ENCODE measurements at regions not wholly inside any gene's neighbourhood (a gene's known extent, or its start where the extent isn't known, plus 50 kb on each side); places are given as distances from the start of the nearest gene placed in this dataset.

DNA sequence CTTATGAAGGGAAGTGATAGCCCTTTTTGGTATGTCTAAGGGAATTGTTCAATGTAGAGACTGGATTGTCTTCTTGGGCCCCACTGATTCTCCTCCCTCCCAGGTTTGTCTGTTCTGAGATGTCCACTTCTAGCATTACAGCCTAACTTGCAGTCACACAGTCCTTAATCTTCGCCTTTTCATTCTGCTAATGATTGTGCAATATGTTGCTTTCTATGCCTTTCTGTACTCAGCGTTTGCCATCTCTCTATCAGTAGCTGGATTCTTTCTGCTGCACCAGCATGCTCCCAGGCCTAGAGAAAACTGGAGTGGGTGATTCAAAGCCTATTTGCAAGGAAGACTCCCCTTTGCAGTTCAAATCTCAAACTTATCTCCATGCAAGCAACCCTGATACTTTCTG lies 307.5 kb upstream of the DACH1 start:
- no peak for ATAC-seq (ENCODE audit: low read depth)

DNA sequence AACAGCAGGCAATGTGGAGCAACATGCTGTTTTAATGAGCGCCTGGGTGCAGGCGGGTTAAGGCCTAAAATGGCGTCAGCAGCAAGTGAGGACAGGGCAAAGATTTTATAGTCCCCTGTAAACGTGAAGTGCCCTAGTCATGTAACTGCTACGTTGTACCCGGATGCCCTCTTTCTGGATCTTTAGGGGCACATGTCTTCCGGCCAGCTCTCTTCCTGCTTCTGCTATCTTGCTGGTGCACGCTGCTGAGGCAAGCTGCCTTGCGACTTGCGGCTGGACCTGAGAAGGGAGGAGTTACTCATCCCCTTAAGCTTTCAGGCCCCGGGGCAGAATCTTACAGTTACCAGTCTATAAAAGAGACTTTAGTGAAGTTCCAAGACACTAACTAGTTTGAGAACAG lies 303.6 kb upstream of the DACH1 start:
- Histone ChIP-seq H3K27me3 (ENCODE audit: insufficient read depth, poor library complexity, severe bottlenecking) (no peaks in the 10 kb centered on the region), H3K9me3 (ENCODE audit: severe bottlenecking) (no peaks in the 10 kb centered on the region), H3K4me1 (ENCODE audit: insufficient read depth, poor library complexity, severe bottlenecking) (no peaks in the 10 kb centered on the region), H3K27ac (ENCODE audit: poor library complexity, severe bottlenecking) (no peak overlapping the region), H3K36me3 (ENCODE audit: low read depth) (no peaks in the 10 kb centered on the region), H3K4me3 (ENCODE audit: severe bottlenecking) (no peak overlapping the region)
- DNase-seq (ENCODE audit: low spot score) (no peak), ATAC-seq (ENCODE audit: low read depth) (no peak)
- TF ChIP-seq, protein P1, sequence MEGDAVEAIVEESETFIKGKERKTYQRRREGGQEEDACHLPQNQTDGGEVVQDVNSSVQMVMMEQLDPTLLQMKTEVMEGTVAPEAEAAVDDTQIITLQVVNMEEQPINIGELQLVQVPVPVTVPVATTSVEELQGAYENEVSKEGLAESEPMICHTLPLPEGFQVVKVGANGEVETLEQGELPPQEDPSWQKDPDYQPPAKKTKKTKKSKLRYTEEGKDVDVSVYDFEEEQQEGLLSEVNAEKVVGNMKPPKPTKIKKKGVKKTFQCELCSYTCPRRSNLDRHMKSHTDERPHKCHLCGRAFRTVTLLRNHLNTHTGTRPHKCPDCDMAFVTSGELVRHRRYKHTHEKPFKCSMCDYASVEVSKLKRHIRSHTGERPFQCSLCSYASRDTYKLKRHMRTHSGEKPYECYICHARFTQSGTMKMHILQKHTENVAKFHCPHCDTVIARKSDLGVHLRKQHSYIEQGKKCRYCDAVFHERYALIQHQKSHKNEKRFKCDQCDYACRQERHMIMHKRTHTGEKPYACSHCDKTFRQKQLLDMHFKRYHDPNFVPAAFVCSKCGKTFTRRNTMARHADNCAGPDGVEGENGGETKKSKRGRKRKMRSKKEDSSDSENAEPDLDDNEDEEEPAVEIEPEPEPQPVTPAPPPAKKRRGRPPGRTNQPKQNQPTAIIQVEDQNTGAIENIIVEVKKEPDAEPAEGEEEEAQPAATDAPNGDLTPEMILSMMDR (IDR thresholded peaks at IDR 0.05; ENCODE audit: poor library complexity, severe bottlenecking) = no peak

More for the DNA sequence above, 307.5 kb upstream of the DACH1 start:
- H3K27ac ChIP-seq (ENCODE audit: poor library complexity, severe bottlenecking) = no peak overlapping the region
- H3K9me3 ChIP-seq (ENCODE audit: severe bottlenecking) = no peaks in the 10 kb centered on the region
- H3K36me3 ChIP-seq (ENCODE audit: low read depth) = no peaks in the 10 kb centered on the region
- H3K4me3 ChIP-seq (ENCODE audit: severe bottlenecking) = no peak overlapping the region
- DNase-seq (ENCODE audit: low spot score) = no peak
- no peaks in the 10 kb centered on the region for H3K4me1 ChIP-seq (ENCODE audit: insufficient read depth, poor library complexity, severe bottlenecking)
- H3K27me3 ChIP-seq (ENCODE audit: insufficient read depth, poor library complexity, severe bottlenecking) = no peaks in the 10 kb centered on the region
- TF ChIP-seq, protein P1 (IDR thresholded peaks at IDR 0.05; ENCODE audit: poor library complexity, severe bottlenecking) = no peak

DNA sequence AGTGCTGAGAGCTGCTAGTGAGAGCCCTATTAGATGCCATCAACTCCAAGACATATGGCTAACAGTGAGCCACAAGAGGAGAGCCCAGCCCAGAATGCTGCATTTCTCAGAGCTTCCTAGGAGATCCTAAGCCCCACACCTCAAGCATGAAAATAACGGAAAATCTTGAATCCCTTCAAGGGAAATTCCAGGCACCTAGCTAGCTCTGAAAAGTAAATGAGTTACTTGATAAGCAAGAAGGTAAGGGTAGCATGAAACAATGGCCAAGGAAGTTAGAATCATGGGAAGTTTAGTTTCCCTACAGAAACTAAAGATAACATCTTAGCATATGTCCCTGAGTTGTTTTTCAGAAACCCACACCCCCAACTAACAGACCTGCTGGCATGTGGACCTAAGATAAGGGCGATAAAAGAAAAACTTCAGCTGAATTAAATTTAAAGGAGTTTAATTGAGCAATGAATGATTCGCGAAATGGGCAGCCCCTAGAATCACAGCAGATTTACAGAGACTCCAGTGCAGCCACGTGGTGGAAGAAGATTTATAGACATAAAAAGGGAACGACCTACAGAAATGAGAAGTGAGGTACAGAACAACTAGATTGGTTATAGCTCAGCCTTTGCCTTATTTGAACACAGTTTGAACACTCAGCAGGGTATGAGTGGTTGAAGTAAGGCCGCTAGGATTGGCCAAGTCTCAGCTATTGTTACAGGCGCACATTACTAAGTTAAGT lies 301.3 kb upstream of the DACH1 start:
- ATAC-seq (ENCODE audit: low read depth) (no peak), DNase-seq (ENCODE audit: low spot score) (no peak)
- no peaks in the 10 kb centered on the region for H3K36me3 ChIP-seq (ENCODE audit: low read depth)
- TF ChIP-seq, protein P1 (IDR thresholded peaks at IDR 0.05; ENCODE audit: poor library complexity, severe bottlenecking) = no peak
- peaks cover 3% of the 10 kb centered on the region for H3K4me1 ChIP-seq (ENCODE audit: insufficient read depth, poor library complexity, severe bottlenecking)
- H3K27ac ChIP-seq (ENCODE audit: poor library complexity, severe bottlenecking) = no peak overlapping the region
- H3K27me3 ChIP-seq (ENCODE audit: insufficient read depth, poor library complexity, severe bottlenecking) = no peaks in the 10 kb centered on the region
- H3K9me3 ChIP-seq (ENCODE audit: severe bottlenecking) = no peaks in the 10 kb centered on the region
- no peak overlapping the region for H3K4me3 ChIP-seq (ENCODE audit: severe bottlenecking)

DNA sequence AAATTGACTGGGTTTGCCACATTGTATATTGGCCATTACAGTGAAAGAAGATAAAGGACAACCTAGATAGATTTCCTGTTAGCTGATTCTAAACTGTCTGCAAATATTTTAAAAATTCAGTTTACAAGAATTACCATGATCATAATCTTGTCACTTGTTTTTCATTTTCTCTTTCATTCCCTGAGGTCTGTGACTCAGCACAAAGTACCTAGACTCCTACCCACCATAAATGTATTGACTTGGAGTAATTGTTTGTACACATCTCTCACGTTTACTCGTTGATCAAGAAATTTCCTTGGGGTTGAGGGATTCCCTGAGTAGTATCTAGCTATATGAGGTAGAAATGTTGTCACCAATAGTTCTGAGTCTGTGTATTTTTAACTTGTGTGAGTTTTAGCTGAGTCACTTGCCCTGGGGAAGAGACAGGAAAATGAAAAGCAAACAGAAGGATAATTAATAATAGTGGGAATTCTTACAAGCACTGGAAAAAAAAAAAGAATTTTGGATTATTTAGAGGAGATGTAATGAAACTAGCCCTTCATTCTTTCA lies 299.2 kb upstream of the DACH1 start:
- Histone ChIP-seq H3K27ac (ENCODE audit: poor library complexity, severe bottlenecking) (no peak overlapping the region), H3K4me3 (ENCODE audit: severe bottlenecking) (no peak overlapping the region), H3K9me3 (ENCODE audit: severe bottlenecking) (no peaks in the 10 kb centered on the region), H3K27me3 (ENCODE audit: insufficient read depth, poor library complexity, severe bottlenecking) (no peaks in the 10 kb centered on the region), H3K4me1 (ENCODE audit: insufficient read depth, poor library complexity, severe bottlenecking) (peaks cover 3% of the 10 kb centered on the region), H3K36me3 (ENCODE audit: low read depth) (no peaks in the 10 kb centered on the region)
- ATAC-seq (ENCODE audit: low read depth) (peak; percentile 45; the same call in 1 of the 3 replicates), DNase-seq (ENCODE audit: low spot score) (no peak)
- TF ChIP-seq, protein P1 (IDR thresholded peaks at IDR 0.05; ENCODE audit: poor library complexity, severe bottlenecking) = no peak

DNA sequence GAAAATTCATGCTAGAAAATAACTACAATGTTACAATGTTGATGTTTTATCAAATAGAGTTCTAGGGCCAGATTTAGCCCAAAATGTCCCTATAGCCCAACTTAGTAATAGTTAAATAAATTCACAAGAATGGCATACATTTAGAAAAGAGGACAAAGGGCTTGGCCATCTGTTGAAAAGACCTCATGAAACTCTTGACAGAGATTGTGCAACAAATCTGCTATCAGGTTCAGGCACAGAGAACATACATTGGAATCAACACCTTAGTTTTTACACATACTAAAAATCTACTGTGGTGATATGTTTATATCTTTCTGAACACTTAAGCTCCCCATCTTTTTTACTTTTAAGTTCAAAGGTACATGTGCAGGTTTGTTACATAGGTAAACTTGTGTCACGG lies 298.3 kb upstream of the DACH1 start:
- TF ChIP-seq, protein P1 (IDR thresholded peaks at IDR 0.05; ENCODE audit: poor library complexity, severe bottlenecking) = no peak
- no peaks in the 10 kb centered on the region for H3K36me3 ChIP-seq (ENCODE audit: low read depth)
- DNase-seq (ENCODE audit: low spot score) = no peak
- H3K9me3 ChIP-seq (ENCODE audit: severe bottlenecking) = no peaks in the 10 kb centered on the region
- no peak overlapping the region for H3K4me3 ChIP-seq (ENCODE audit: severe bottlenecking)
- H3K27me3 ChIP-seq (ENCODE audit: insufficient read depth, poor library complexity, severe bottlenecking) = no peaks in the 10 kb centered on the region
- no peak overlapping the region for H3K27ac ChIP-seq (ENCODE audit: poor library complexity, severe bottlenecking)
- no peak for ATAC-seq (ENCODE audit: low read depth)
- peaks cover 3% of the 10 kb centered on the region for H3K4me1 ChIP-seq (ENCODE audit: insufficient read depth, poor library complexity, severe bottlenecking)
